Endothelial cell of umbilical vein (primary cell): ENCODE measurements at regions not wholly inside any gene's neighbourhood (a gene's known extent, or its start where the extent isn't known, plus 50 kb on each side); places are given as distances from the start of the nearest gene placed in this dataset.

ENCODE experiments used
- BruUV-seq: library from RNA; stranded (reverse); fragments of 400-500 nt; replicated peaks from 2 replicates; lab custom pipeline; 2021; lab: Mats Ljungman, UMichigan
- CTCF ChIA-PET: fragments of 300-600, 350-600 bp; sonication (Branson Sonifier 250); formaldehyde crosslinking; loops from one replicate; lab custom pipeline; 2021; ENCODE audit warnings: antibody characterized with exemption, inconsistent platforms; lab: Charles Lee
- POLR2A ChIA-PET: fragments of 300-600, 350-600 bp; sonication (Branson Sonifier 250); formaldehyde crosslinking; loops from one replicate; lab custom pipeline; 2021; ENCODE audit warnings: antibody characterized with exemption, inconsistent platforms; lab: Charles Lee
- DNase-seq: peaks from one replicate; pipeline ENCODE4 v3.0.0-alpha.2; 2011; ENCODE audit warnings: low read depth, low spot score
- FAIRE-seq: peaks from 2 replicates; lab custom pipeline; 2011; peaks lifted over from hg19 to GRCh38; lab: Jason Lieb, UNC
- H2AFZ ChIP-seq: 2 replicates; pipeline ENCODE4 v1.6.0; 2012; ENCODE audit warnings: low read depth, low read length, control low read depth, inconsistent platforms
- H3K27ac ChIP-seq: 2 replicates; pipeline ENCODE4 v1.5.1; 2011; ENCODE audit warnings: low read depth, mild to moderate bottlenecking, control low read depth, low read length, moderate library complexity; ENCODE audit not compliant: insufficient read depth
- H3K27me3 ChIP-seq, 2 experiments: 2 replicates each; pipeline versions ENCODE4 v1.6.0 to v1.6.1; 2011; ENCODE audit warnings: low read length in 2 of 2, mixed read lengths in 1 of 2; ENCODE audit not compliant: control insufficient read depth in 2 of 2, insufficient read depth in 2 of 2
- H3K36me3 ChIP-seq, 2 experiments: 2 replicates in 1 of 2; 3 replicates in 1 of 2; pipeline ENCODE4 v1.5.1; 2011; ENCODE audit warnings: low read length in 2 of 2, mild to moderate bottlenecking in 1 of 2, moderate library complexity in 1 of 2; ENCODE audit not compliant: control insufficient read depth in 2 of 2, insufficient read depth in 2 of 2; ENCODE audit errors: extremely low read depth in 1 of 2
- H3K4me1 ChIP-seq: 3 replicates; pipeline ENCODE4 v1.5.1; 2011; ENCODE audit warnings: mild to moderate bottlenecking, low read length; ENCODE audit not compliant: control insufficient read depth, insufficient read depth; ENCODE audit errors: extremely low read depth
- H3K4me2 ChIP-seq: 2 replicates; pipeline ENCODE4 v1.6.1; 2011; ENCODE audit warnings: low read length, control low read depth, mixed read lengths; ENCODE audit not compliant: insufficient read depth
- H3K4me3 ChIP-seq, 3 experiments: fragments of 200-600 bp in 1 of 3; sonication (generic), shearing (Covaris generic) in 1 of 3; replicated peaks in 1 of 3; 2 replicates each; pipeline ENCODE4 v1.5.1; 2011 to 2016; ENCODE audit warnings: control low read depth in 3 of 3, low read length in 3 of 3, mild to moderate bottlenecking in 2 of 3, inconsistent platforms in 1 of 3, low read depth in 1 of 3, moderate library complexity in 1 of 3; ENCODE audit not compliant: insufficient read depth in 1 of 3
- H3K79me2 ChIP-seq: 2 replicates; pipeline ENCODE4 v1.6.0; 2012; ENCODE audit warnings: low read length, inconsistent platforms; ENCODE audit not compliant: control insufficient read depth, insufficient read depth
- H3K9ac ChIP-seq: replicated peaks from 2 replicates; pipeline ENCODE3; 2011; ENCODE audit warnings: low read length, control low read depth; ENCODE audit not compliant: insufficient read depth; ENCODE audit errors: extremely low read depth
- H3K9me1 ChIP-seq: replicated peaks from 3 replicates; pipeline ENCODE4 v1.6.0; 2011; ENCODE audit warnings: mild to moderate bottlenecking, low read length; ENCODE audit not compliant: control insufficient read depth, insufficient read depth; ENCODE audit errors: extremely low read depth
- H3K9me3 ChIP-seq: replicated peaks from 2 replicates; pipeline ENCODE4 v1.5.1; 2012; ENCODE audit warnings: low read length, inconsistent platforms; ENCODE audit not compliant: control insufficient read depth, insufficient read depth
- H4K20me1 ChIP-seq: replicated peaks from 2 replicates; pipeline ENCODE3; 2011; ENCODE audit warnings: mild to moderate bottlenecking, low read length; ENCODE audit not compliant: control insufficient read depth, insufficient read depth; ENCODE audit errors: extremely low read depth
- EZH2 ChIP-seq: IDR thresholded peaks from 2 replicates; pipeline ENCODE4 v1.6.1; 2012; ENCODE audit warnings: borderline replicate concordance, low read depth, mild to moderate bottlenecking, moderate library complexity, low read length, inconsistent platforms; ENCODE audit not compliant: severe bottlenecking
- FOS ChIP-seq: IDR thresholded peaks from 2 replicates; pipeline ENCODE4 v1.6.1; 2011; ENCODE audit warnings: mild to moderate bottlenecking, low read length, moderate library complexity, borderline replicate concordance; ENCODE audit not compliant: insufficient read depth
- GATA2 ChIP-seq: IDR thresholded peaks from 2 replicates; pipeline ENCODE4 v1.7.0; 2011; ENCODE audit warnings: low read depth, mild to moderate bottlenecking, moderate library complexity, mixed read lengths, low read length; ENCODE audit not compliant: insufficient read length, insufficient read depth
- JUN ChIP-seq: IDR thresholded peaks from 2 replicates; pipeline ENCODE4 v1.6.1; 2011; ENCODE audit warnings: borderline replicate concordance, low read depth; ENCODE audit not compliant: insufficient read length, insufficient read depth
- MYC ChIP-seq: IDR thresholded peaks from one replicate; pipeline ENCODE4 v1.6.1; 2011; ENCODE audit warnings: mild to moderate bottlenecking, low read depth, low read length
- POLR2A ChIP-seq: IDR thresholded peaks from 2 replicates; pipeline ENCODE4 v1.6.1; 2012; ENCODE audit warnings: low read depth, mild to moderate bottlenecking, control low read depth, low read length
- POLR2AphosphoS5 ChIP-seq: IDR thresholded peaks from 2 replicates; pipeline ENCODE4 v1.6.1; 2012; ENCODE audit warnings: low read depth, mild to moderate bottlenecking, control low read depth, low read length, moderate library complexity; ENCODE audit not compliant: insufficient read depth
- dilution Hi-C: fragments of 300-500 bp; cut with MboI; formaldehyde crosslinking; loops from one replicate; pipeline ENCODE4 v1.15.0; 2019; ENCODE audit warnings: low sequenced_read_pairs; ENCODE audit not compliant: extremely low pct_ligation_motif_present
- intact Hi-C: fragments of 100-400 bp; cut with micrococcal nuclease; formaldehyde crosslinking; loops from one replicate; pipeline ENCODE4 v1.10.0; 2022
- TF ChIP-seq, protein P1 (sequence below), 2 donors: IDR thresholded peaks; 1 replicate in 1 of 2; 2 replicates in 1 of 2; pipeline ENCODE4 v1.5.1; 2011; ENCODE audit warnings: low read length in 2 of 2, mild to moderate bottlenecking in 2 of 2, moderate library complexity in 2 of 2, control low read depth in 1 of 2, inconsistent platforms in 1 of 2, low read depth in 1 of 2; ENCODE audit not compliant: insufficient read depth in 1 of 2; ENCODE audit errors: extremely low read depth in 1 of 2
- TF ChIP-seq, protein P2 (sequence below): IDR thresholded peaks from 2 replicates; pipeline ENCODE4 v1.6.1; 2011; ENCODE audit not compliant: insufficient read depth, insufficient read length

DNA sequence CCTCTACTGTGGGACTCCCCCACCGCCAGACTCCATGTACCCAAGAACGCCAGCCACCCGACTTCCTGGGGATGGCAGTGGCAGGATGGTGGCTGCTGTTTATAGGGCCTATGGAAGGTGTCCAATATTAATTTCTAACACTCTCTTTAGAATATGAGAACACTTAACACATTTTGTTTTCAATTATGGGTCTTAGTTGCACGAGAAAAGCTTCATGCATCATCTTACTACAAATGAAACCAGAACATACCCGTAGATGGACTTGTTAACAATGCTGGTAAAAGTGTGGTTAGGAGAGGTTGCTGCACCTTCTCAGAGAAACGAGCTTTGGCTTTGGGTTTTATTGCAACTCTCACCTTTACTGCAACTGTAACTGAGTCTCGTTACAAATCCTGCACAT lies 335.6 kb upstream of the ID2 start:
- H3K27me3 ChIP-seq = no peaks in the 10 kb centered on the region
- H4K20me1 ChIP-seq = no peaks in the 10 kb centered on the region
- TF ChIP-seq POLR2AphosphoS5 = no peak
- TF ChIP-seq POLR2A = no peak
- TF ChIP-seq MYC = no peak
- TF ChIP-seq GATA2 = no peak
- TF ChIP-seq JUN = no peak
- TF ChIP-seq, protein P1, sequence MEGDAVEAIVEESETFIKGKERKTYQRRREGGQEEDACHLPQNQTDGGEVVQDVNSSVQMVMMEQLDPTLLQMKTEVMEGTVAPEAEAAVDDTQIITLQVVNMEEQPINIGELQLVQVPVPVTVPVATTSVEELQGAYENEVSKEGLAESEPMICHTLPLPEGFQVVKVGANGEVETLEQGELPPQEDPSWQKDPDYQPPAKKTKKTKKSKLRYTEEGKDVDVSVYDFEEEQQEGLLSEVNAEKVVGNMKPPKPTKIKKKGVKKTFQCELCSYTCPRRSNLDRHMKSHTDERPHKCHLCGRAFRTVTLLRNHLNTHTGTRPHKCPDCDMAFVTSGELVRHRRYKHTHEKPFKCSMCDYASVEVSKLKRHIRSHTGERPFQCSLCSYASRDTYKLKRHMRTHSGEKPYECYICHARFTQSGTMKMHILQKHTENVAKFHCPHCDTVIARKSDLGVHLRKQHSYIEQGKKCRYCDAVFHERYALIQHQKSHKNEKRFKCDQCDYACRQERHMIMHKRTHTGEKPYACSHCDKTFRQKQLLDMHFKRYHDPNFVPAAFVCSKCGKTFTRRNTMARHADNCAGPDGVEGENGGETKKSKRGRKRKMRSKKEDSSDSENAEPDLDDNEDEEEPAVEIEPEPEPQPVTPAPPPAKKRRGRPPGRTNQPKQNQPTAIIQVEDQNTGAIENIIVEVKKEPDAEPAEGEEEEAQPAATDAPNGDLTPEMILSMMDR (IDR thresholded peaks at IDR 0.05; ENCODE audit: extremely low read depth in 1 of 2, insufficient read depth in 1 of 2, low read depth in 1 of 2, low read length in 2 of 2) = no peak
- TF ChIP-seq EZH2 = no peak
- no peak for TF ChIP-seq FOS
- TF ChIP-seq, protein P2, sequence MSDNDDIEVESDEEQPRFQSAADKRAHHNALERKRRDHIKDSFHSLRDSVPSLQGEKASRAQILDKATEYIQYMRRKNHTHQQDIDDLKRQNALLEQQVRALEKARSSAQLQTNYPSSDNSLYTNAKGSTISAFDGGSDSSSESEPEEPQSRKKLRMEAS = no peak
- H3K79me2 ChIP-seq = no peaks in the 10 kb centered on the region
- POLR2A ChIA-PET = no interaction called here
- DNase-seq = no peak
- intact Hi-C loops (no loop called here), dilution Hi-C loops (no loop called here)
- no peaks in the 10 kb centered on the region for H3K9me1 ChIP-seq
- CTCF ChIA-PET = no interaction called here
- peaks cover 5% of the 10 kb centered on the region for H3K9me3 ChIP-seq
- no TSS peak for BruUV-seq
- FAIRE-seq = no peak
- H2AFZ ChIP-seq = no peak overlapping the region
- no peak overlapping the region for H3K27ac ChIP-seq
- H3K36me3 ChIP-seq = no peaks in the 10 kb centered on the region
- H3K9ac ChIP-seq = no peak overlapping the region
- no peak overlapping the region for H3K4me2 ChIP-seq
- H3K4me3 ChIP-seq = no peak overlapping the region
- H3K4me1 ChIP-seq = no peaks in the 10 kb centered on the region
